OCI-LY3 (cell line): ENCODE measurements at regions not wholly inside any gene's neighbourhood (a gene's known extent, or its start where the extent isn't known, plus 50 kb on each side); places are given as distances from the start of the nearest gene placed in this dataset.

ENCODE experiments used
- CTCF ChIP-seq: fragments of 200-600, 300-600 bp; sonication (generic); IDR thresholded peaks from 2 replicates; pipeline ENCODE4 v1.5.1; 2014; ENCODE audit warnings: antibody characterized with exemption, low read length, low read depth
- EZH2phosphoT487 ChIP-seq: fragments of 200-600 bp; shearing (Covaris generic); IDR thresholded peaks from 2 replicates; pipeline ENCODE4 v1.6.1; 2018; ENCODE audit warnings: antibody characterized with exemption, mixed run types, low read depth

- TF ChIP-seq CTCF (no peak), EZH2phosphoT487 (no peak)
These were observed 62.8 kb downstream of the UTRN start for GRCh38 chr6:144347933-144348332.
